ENCODE measurements at regions not wholly inside any gene's neighbourhood (a gene's known extent, or its start where the extent isn't known, plus 50 kb on each side); places are given as distances from the start of the nearest gene placed in this dataset.

GRCh38 chr6:91098006-91098405 is 511.1 kb upstream of the MAP3K7 start:
- Histone ChIP-seq H3K27ac (ENCODE audit: low read depth, low read length) (no peak overlapping the region), H3K27me3 (ENCODE audit: control insufficient read depth, insufficient read depth, low read length) (no peaks in the 10 kb centered on the region), H3K4me1 (ENCODE audit: control insufficient read depth, insufficient read depth, low read length) (peaks cover 7% of the 10 kb centered on the region), H3K36me3 (ENCODE audit: control insufficient read depth, insufficient read depth, low read length) (no peaks in the 10 kb centered on the region), H3K9me3 (ENCODE audit: control insufficient read depth, insufficient read depth, low read length) (no peaks in the 10 kb centered on the region), H3K4me3 (ENCODE audit: low read depth, low read length) (no peak overlapping the region)
- WGBS (ENCODE audit: insufficient coverage), result 50% methylated on average over 1 of the region's 5 CpGs
- DNase-seq (ENCODE audit: low read depth in 4 of 6, low spot score in 6 of 6), result peak in 1 of 6 donors; percentile 41

GRCh38 chr6:91097364-91097763 is 510.5 kb upstream of the MAP3K7 start:
- no peaks in the 10 kb centered on the region for H3K36me3 ChIP-seq (ENCODE audit: control insufficient read depth, insufficient read depth, low read length)
- H3K9me3 ChIP-seq (ENCODE audit: control insufficient read depth, insufficient read depth, low read length), result no peaks in the 10 kb centered on the region
- 36% methylated on average over 4 of the region's 5 CpGs for WGBS (ENCODE audit: insufficient coverage)
- peak overlapping the region; percentile 70 for H3K27ac ChIP-seq (ENCODE audit: low read depth, low read length)
- H3K4me3 ChIP-seq (ENCODE audit: low read depth, low read length), result no peak overlapping the region
- no peaks in the 10 kb centered on the region for H3K27me3 ChIP-seq (ENCODE audit: control insufficient read depth, insufficient read depth, low read length)
- peak in 5 of 6 donors; percentile 55 to 90 (median 68) for DNase-seq (ENCODE audit: low read depth in 4 of 6, low spot score in 6 of 6)
- H3K4me1 ChIP-seq (ENCODE audit: control insufficient read depth, insufficient read depth, low read length), result peaks cover 7% of the 10 kb centered on the region

- Histone ChIP-seq H3K36me3 (ENCODE audit: control insufficient read depth, insufficient read depth, low read length) (no peaks in the 10 kb centered on the region), H3K9me3 (ENCODE audit: control insufficient read depth, insufficient read depth, low read length) (no peaks in the 10 kb centered on the region), H3K27ac (ENCODE audit: low read depth, low read length) (no peak overlapping the region), H3K4me3 (ENCODE audit: low read depth, low read length) (no peak overlapping the region), H3K4me1 (ENCODE audit: control insufficient read depth, insufficient read depth, low read length) (peaks cover 7% of the 10 kb centered on the region), H3K27me3 (ENCODE audit: control insufficient read depth, insufficient read depth, low read length) (no peaks in the 10 kb centered on the region)
- DNase-seq (ENCODE audit: low read depth in 4 of 6, low spot score in 6 of 6), result no peak
Observed at GRCh38 chr6:91094806-91095475, 508.1 kb upstream of the MAP3K7 start.

DNA sequence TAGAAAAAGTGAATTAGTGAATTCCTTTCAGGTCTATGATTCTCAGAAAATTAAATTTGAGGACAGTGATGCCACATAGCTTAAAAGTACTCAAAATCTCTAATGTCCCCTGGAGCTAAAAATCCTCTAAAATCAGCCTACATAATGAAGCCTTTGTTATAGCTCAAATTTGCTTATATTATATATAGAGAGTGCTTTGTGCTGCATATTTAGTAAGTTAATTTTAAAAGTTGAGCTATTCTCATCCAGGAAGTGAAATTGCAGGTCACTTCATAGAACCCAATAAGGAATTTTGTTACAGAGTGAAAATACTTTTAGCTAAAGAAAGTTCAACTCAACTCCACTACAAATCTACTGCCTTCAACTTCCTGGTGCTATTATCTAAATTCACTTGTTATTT is 507.5 kb upstream of the MAP3K7 start:
- no peaks in the 10 kb centered on the region for H3K9me3 ChIP-seq (ENCODE audit: control insufficient read depth, insufficient read depth, low read length)
- H3K27ac ChIP-seq (ENCODE audit: low read depth, low read length), result no peak overlapping the region
- H3K4me1 ChIP-seq (ENCODE audit: control insufficient read depth, insufficient read depth, low read length), result peaks cover 7% of the 10 kb centered on the region
- DNase-seq (ENCODE audit: low read depth in 4 of 6, low spot score in 6 of 6), result no peak
- H3K4me3 ChIP-seq (ENCODE audit: low read depth, low read length), result no peak overlapping the region
- H3K27me3 ChIP-seq (ENCODE audit: control insufficient read depth, insufficient read depth, low read length), result no peaks in the 10 kb centered on the region
- no peaks in the 10 kb centered on the region for H3K36me3 ChIP-seq (ENCODE audit: control insufficient read depth, insufficient read depth, low read length)

DNA sequence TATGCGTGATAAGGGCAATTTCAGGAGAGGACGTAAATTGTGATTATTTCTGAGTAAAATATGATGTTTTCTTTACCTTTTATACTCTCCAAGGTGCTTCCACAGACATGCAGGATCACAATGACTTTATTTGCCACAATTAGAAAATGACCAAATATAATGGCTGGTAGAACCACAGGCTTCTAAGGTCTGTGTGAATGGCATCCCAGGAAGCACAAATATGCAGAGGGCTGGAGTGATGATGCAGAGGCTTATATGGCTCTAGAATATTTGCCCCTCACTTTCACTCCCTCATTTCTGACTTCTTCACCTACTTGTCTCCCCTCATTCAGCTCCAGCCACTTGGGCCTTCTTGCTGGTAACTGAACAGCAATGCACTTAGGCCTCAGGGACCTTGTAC is 502.1 kb upstream of the MAP3K7 start:
- WGBS (ENCODE audit: insufficient coverage), result no CpG with 5 or more reads among the region's 2 CpGs

DNA sequence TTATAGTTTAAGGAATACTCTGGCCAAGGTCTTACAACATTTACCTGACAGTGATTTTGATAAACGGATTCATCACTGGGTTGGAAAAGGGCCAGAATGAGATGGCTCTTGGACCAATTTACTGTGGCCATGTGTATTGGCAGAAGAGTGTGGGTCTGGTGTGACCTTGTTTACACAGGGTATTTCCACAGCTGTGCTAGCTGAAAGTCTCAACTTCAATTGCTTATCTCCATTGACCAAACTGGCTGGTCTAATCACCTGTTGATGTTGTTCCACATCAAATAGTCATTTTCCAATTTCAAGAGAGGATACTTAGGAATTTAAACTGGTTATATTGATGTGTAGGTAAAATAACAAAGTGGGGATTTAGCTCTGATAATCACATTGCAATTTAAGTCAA is 501.6 kb upstream of the MAP3K7 start:
- Histone ChIP-seq H3K9me3 (ENCODE audit: control insufficient read depth, insufficient read depth, low read length) (no peaks in the 10 kb centered on the region), H3K36me3 (ENCODE audit: control insufficient read depth, insufficient read depth, low read length) (no peaks in the 10 kb centered on the region), H3K4me1 (ENCODE audit: control insufficient read depth, insufficient read depth, low read length) (no peaks in the 10 kb centered on the region), H3K4me3 (ENCODE audit: low read depth, low read length) (no peak overlapping the region), H3K27me3 (ENCODE audit: control insufficient read depth, insufficient read depth, low read length) (no peaks in the 10 kb centered on the region), H3K27ac (ENCODE audit: low read depth, low read length) (no peak overlapping the region)
- peak in 2 of 6 donors; percentile 28 to 37 for DNase-seq (ENCODE audit: low read depth in 4 of 6, low spot score in 6 of 6)
- WGBS (ENCODE audit: insufficient coverage), result 100% methylated on average over 1 of the region's 1 CpG

More for the DNA sequence above, 502.1 kb upstream of the MAP3K7 start:
- H3K9me3 ChIP-seq (ENCODE audit: control insufficient read depth, insufficient read depth, low read length), result no peaks in the 10 kb centered on the region
- no peaks in the 10 kb centered on the region for H3K36me3 ChIP-seq (ENCODE audit: control insufficient read depth, insufficient read depth, low read length)
- no peak overlapping the region for H3K27ac ChIP-seq (ENCODE audit: low read depth, low read length)
- no peaks in the 10 kb centered on the region for H3K27me3 ChIP-seq (ENCODE audit: control insufficient read depth, insufficient read depth, low read length)
- H3K4me1 ChIP-seq (ENCODE audit: control insufficient read depth, insufficient read depth, low read length), result no peaks in the 10 kb centered on the region
- no peak overlapping the region for H3K4me3 ChIP-seq (ENCODE audit: low read depth, low read length)
- DNase-seq (ENCODE audit: low read depth in 4 of 6, low spot score in 6 of 6), result no peak

- H3K4me1 ChIP-seq (ENCODE audit: control insufficient read depth, insufficient read depth, low read length), result no peaks in the 10 kb centered on the region
- no peak overlapping the region for H3K4me3 ChIP-seq (ENCODE audit: low read depth, low read length)
- peak in 3 of 6 donors; percentile 39 to 88 (median 58) for DNase-seq (ENCODE audit: low read depth in 4 of 6, low spot score in 6 of 6)
- H3K9me3 ChIP-seq (ENCODE audit: control insufficient read depth, insufficient read depth, low read length), result no peaks in the 10 kb centered on the region
- no peaks in the 10 kb centered on the region for H3K36me3 ChIP-seq (ENCODE audit: control insufficient read depth, insufficient read depth, low read length)
- H3K27me3 ChIP-seq (ENCODE audit: control insufficient read depth, insufficient read depth, low read length), result no peaks in the 10 kb centered on the region
- no peak overlapping the region for H3K27ac ChIP-seq (ENCODE audit: low read depth, low read length)
- no CpG with 5 or more reads among the region's 4 CpGs for WGBS (ENCODE audit: insufficient coverage)
Observed at GRCh38 chr6:91087908-91088307, 501.0 kb upstream of the MAP3K7 start.

DNA sequence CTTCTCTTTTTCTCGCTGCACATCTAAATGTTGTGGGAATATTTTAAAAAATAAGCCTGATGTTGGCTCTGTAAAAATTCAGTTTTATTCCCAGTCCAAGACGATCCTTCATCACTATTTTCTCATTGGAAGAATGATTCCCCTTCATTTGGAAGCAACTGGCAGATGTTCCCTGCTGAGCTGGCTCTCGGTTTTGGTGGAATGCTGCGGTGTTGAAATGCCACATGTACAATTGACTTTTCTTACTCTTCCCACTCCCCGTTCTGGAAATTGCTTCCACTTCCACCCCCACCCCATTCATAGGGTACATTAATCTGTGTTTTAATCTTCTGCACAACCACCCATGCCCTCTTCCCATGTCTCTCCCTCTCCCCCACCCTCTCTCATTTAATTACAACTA is 496.3 kb upstream of the MAP3K7 start:
- no peaks in the 10 kb centered on the region for H3K36me3 ChIP-seq (ENCODE audit: control insufficient read depth, insufficient read depth, low read length)
- H3K27ac ChIP-seq (ENCODE audit: low read depth, low read length), result no peak overlapping the region
- 14% methylated on average over 1 of the region's 5 CpGs for WGBS (ENCODE audit: insufficient coverage)
- H3K9me3 ChIP-seq (ENCODE audit: control insufficient read depth, insufficient read depth, low read length), result no peaks in the 10 kb centered on the region
- H3K27me3 ChIP-seq (ENCODE audit: control insufficient read depth, insufficient read depth, low read length), result no peaks in the 10 kb centered on the region
- peaks cover 9% of the 10 kb centered on the region for H3K4me1 ChIP-seq (ENCODE audit: control insufficient read depth, insufficient read depth, low read length)
- H3K4me3 ChIP-seq (ENCODE audit: low read depth, low read length), result no peak overlapping the region
- no peak for DNase-seq (ENCODE audit: low read depth in 4 of 6, low spot score in 6 of 6)

DNA sequence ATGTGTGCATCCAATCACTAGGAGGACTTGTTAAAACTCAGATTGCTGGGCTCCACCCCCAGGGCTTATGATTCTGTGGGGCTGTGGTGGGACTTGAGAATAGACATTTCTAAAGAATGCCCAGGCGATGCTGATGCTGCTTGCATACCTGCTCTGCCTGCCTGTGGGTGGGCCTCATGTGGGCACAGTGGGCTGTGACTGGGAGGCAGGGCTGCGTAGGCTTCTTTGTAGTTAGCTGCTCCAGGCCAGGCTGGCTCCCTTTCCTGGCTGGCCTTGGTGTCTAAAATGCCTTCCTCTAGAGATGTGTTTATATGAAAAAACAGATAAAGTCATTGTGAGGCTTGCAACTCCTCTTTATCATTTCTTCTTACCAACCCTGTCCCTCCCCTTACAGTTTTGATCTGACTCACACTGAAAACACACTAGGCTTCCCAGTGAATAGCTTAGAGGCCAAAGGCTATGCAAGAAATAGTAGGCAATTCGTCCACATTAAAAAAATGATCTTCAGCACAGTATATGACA is 495.5 kb upstream of the MAP3K7 start:
- no peak for DNase-seq (ENCODE audit: low read depth in 4 of 6, low spot score in 6 of 6)
- Histone ChIP-seq H3K36me3 (ENCODE audit: control insufficient read depth, insufficient read depth, low read length) (no peaks in the 10 kb centered on the region), H3K4me3 (ENCODE audit: low read depth, low read length) (no peak overlapping the region), H3K9me3 (ENCODE audit: control insufficient read depth, insufficient read depth, low read length) (no peaks in the 10 kb centered on the region), H3K4me1 (ENCODE audit: control insufficient read depth, insufficient read depth, low read length) (peaks cover 9% of the 10 kb centered on the region), H3K27me3 (ENCODE audit: control insufficient read depth, insufficient read depth, low read length) (no peaks in the 10 kb centered on the region), H3K27ac (ENCODE audit: low read depth, low read length) (no peak overlapping the region)
- 86% methylated on average over 1 of the region's 3 CpGs for WGBS (ENCODE audit: insufficient coverage)

DNA sequence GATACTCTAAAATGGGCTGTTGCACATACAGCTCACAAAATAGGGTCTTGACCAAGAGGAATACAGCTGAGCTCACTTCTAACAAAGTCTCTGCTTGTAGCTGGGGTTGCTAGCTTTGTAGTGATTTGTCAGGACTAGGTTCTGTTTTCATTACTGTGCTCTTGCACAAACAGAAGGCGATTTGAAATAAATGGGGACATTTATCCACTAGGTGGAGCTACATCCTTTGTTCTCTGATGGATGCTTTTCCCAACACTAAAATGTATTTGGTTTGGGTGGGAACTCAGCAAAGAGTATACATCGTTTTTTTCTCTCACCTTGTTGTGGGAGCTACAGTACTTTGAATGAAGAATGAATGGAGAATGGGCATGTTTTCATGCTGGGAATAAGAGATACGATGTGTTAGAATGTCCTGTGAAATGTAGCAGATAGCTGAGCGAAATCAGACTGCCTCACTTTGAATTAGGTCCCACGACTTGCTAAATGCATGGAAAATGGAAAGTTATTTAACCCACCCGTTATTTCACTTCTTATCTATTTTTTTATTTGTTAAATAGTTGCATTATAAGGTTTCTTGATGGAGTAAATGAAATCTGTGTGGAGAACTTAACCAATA is 494.7 kb upstream of the MAP3K7 start:
- Histone ChIP-seq H3K4me3 (ENCODE audit: low read depth, low read length) (no peak overlapping the region), H3K9me3 (ENCODE audit: control insufficient read depth, insufficient read depth, low read length) (no peaks in the 10 kb centered on the region), H3K27me3 (ENCODE audit: control insufficient read depth, insufficient read depth, low read length) (no peaks in the 10 kb centered on the region), H3K36me3 (ENCODE audit: control insufficient read depth, insufficient read depth, low read length) (no peaks in the 10 kb centered on the region), H3K27ac (ENCODE audit: low read depth, low read length) (no peak overlapping the region), H3K4me1 (ENCODE audit: control insufficient read depth, insufficient read depth, low read length) (peaks cover 9% of the 10 kb centered on the region)
- peak; percentile 75 to 97 (median 85) for DNase-seq (ENCODE audit: low read depth in 4 of 6, low spot score in 6 of 6)
- WGBS (ENCODE audit: insufficient coverage), result 14% methylated on average over 2 of the region's 6 CpGs
